Erythroblast (primary cell): ENCODE measurements at regions not wholly inside any gene's neighbourhood (a gene's known extent, or its start where the extent isn't known, plus 50 kb on each side); places are given as distances from the start of the nearest gene placed in this dataset.

Experiments used
- GATA1 ChIP-seq: IDR thresholded peaks from 2 replicates; pipeline ENCODE4 v1.6.1; 2011; ENCODE audit warnings: low read depth, mild to moderate bottlenecking, control low read depth, low read length, moderate library complexity
- POLR2A ChIP-seq: IDR thresholded peaks from 2 replicates; pipeline ENCODE4 v1.6.1; 2011; ENCODE audit warnings: mild to moderate bottlenecking, low read length

DNA sequence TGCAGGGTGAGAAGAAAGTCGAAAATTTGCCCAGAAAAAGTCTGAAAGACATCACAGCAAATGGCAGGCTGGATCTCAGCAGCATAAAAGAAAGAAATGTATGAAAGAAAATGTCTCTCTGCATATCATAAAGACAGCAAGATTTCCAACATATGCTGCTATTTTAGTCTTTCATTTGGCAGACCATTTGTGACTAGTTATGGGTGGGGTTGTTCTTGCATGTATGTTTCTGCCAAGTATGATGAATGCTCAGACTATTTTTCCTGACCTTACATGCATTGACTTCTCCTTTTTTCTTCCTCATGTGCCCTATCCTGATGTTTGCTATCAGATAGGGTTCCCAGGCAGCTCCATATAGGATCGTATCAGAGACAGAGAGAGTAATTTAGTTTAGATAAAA, 58.5 kb upstream of the PARD3B start:
- TF ChIP-seq POLR2A = no peak
- TF ChIP-seq GATA1 = no peak
